ENCODE measurements at regions not wholly inside any gene's neighbourhood (a gene's known extent, or its start where the extent isn't known, plus 50 kb on each side); places are given as distances from the start of the nearest gene placed in this dataset.

- TF ChIP-seq POLR2A (IDR thresholded peaks at IDR 0.05; ENCODE audit: low read length) (no peak), GATA1 (IDR thresholded peaks at IDR 0.05; ENCODE audit: low read depth, low read length) (no peak)
These were observed 68.0 kb upstream of the FAR2 start for GRCh38 chr12:29081101-29081500.

Measured in erythroblast (primary cell).